ENCODE measurements at regions not wholly inside any gene's neighbourhood (a gene's known extent, or its start where the extent isn't known, plus 50 kb on each side); places are given as distances from the start of the nearest gene placed in this dataset.

GRCh38 chr3:13700362-13700761 is 151.4 kb downstream of the FBLN2 start:
- DNase-seq (ENCODE audit: low spot score) = no peak
- in situ Hi-C loops (cut with HindIII; ENCODE audit: low sequenced_read_pairs) = no loop called here

- no peak for DNase-seq (ENCODE audit: low spot score)
- in situ Hi-C loops (cut with HindIII; ENCODE audit: low sequenced_read_pairs) = no loop called here
These were observed 147.8 kb downstream of the FBLN2 start for GRCh38 chr3:13696699-13697098.

GRCh38 chr3:13693441-13693840 is 144.5 kb downstream of the FBLN2 start:
- in situ Hi-C loops (cut with HindIII; ENCODE audit: low sequenced_read_pairs) = no loop called here
- DNase-seq (ENCODE audit: low spot score) = no peak

- DNase-seq (ENCODE audit: low spot score) = no peak
- in situ Hi-C loops (cut with HindIII; ENCODE audit: low sequenced_read_pairs) = no loop called here
These were observed 141.7 kb downstream of the FBLN2 start for GRCh38 chr3:13690636-13691035.

GRCh38 chr3:13689373-13690260 is 140.7 kb downstream of the FBLN2 start:
- in situ Hi-C loops (cut with HindIII; ENCODE audit: low sequenced_read_pairs) = no loop called here
- DNase-seq (ENCODE audit: low spot score) = peak; percentile 60

- DNase-seq (ENCODE audit: low spot score) = no peak
- in situ Hi-C loops (cut with HindIII; ENCODE audit: low sequenced_read_pairs) = no loop called here
These were observed 139.9 kb downstream of the FBLN2 start for GRCh38 chr3:13688824-13689223.

GRCh38 chr3:13688034-13688433 is 139.1 kb downstream of the FBLN2 start:
- in situ Hi-C loops (cut with HindIII; ENCODE audit: low sequenced_read_pairs) = no loop called here
- DNase-seq (ENCODE audit: low spot score) = no peak

All from G401 (cell line).